IMR-90 (cell line): ENCODE measurements at regions not wholly inside any gene's neighbourhood (a gene's known extent, or its start where the extent isn't known, plus 50 kb on each side); places are given as distances from the start of the nearest gene placed in this dataset.

Experiments
- CTCF ChIP-seq: conservative IDR thresholded peaks from 2 replicates; pipeline ENCODE4 v1.5.1; 2012; ENCODE audit warnings: mild to moderate bottlenecking, low read depth, low read length, improper control_type of control experiment
- POLR2A ChIP-seq: IDR thresholded peaks from 2 replicates; pipeline ENCODE4 v1.6.1; 2012; ENCODE audit warnings: mild to moderate bottlenecking, low read depth, low read length
- RAD21 ChIP-seq: IDR thresholded peaks from 2 replicates; pipeline ENCODE4 v1.6.1; 2012; ENCODE audit warnings: low read length, improper control_type of control experiment

- TF ChIP-seq CTCF (no peak), POLR2A (no peak), RAD21 (no peak)
Observed at GRCh38 chr12:92624236-92624635, 78.6 kb upstream of the PLEKHG7 start.
